ENCODE measurements at regions not wholly inside any gene's neighbourhood (a gene's known extent, or its start where the extent isn't known, plus 50 kb on each side); places are given as distances from the start of the nearest gene placed in this dataset.

GRCh38 chr7:24233386-24233785 lies 50.6 kb upstream of the NPY start:
- Histone ChIP-seq H3K4me1 (ENCODE audit: insufficient read depth, low read length) (peaks cover 3% of the 10 kb centered on the region), H3K4me2 (ENCODE audit: insufficient read depth, low read length) (no peak overlapping the region), H3K9ac (ENCODE audit: low read depth, low read length) (no peak overlapping the region), H3K27me3 (ENCODE audit: insufficient read depth, low read length, poor library complexity) (peaks cover 3% of the 10 kb centered on the region), H3K27ac (ENCODE audit: low read length) (no peak overlapping the region), H3K79me2 (ENCODE audit: insufficient read depth, low read length) (no peaks in the 10 kb centered on the region), H3K9me3 (ENCODE audit: insufficient read depth, low read length, severe bottlenecking) (no peaks in the 10 kb centered on the region), H3K4me3 (ENCODE audit: low read depth in 1 of 2, low read length in 2 of 2) (no peak overlapping the region), H2AFZ (ENCODE audit: low read depth, low read length) (no peak overlapping the region), H3K36me3 (ENCODE audit: insufficient read depth, low read length) (no peaks in the 10 kb centered on the region), H4K20me1 (ENCODE audit: insufficient read depth, low read length) (no peaks in the 10 kb centered on the region)
- DNase-seq (no peak), ATAC-seq (ENCODE audit: insufficient read depth, low read depth) (no peak)
- TF ChIP-seq EZH2 (IDR thresholded peaks at IDR 0.05; ENCODE audit: borderline replicate concordance, low read depth, low read length, severe bottlenecking) = no peak

Measured in DND-41 (cell line).